HG03469 (cell line): ENCODE measurements at regions not wholly inside any gene's neighbourhood (a gene's known extent, or its start where the extent isn't known, plus 50 kb on each side); places are given as distances from the start of the nearest gene placed in this dataset.
A peak's percentile ranks its signal among the peaks of the same experiment; 100 is the strongest.
"Not testable (repeated sequence)": the region's sequence is repeated elsewhere in the genome, so short reads cannot be mapped to it uniquely, and the experiment has no call there.

Experiments used
- ATAC-seq: cut with Tn5 transposase; IDR thresholded peaks from one replicate; pipeline ENCODE4 v1.9.1; 2021; ENCODE audit warnings: mild to moderate bottlenecking, moderate library complexity, moderate number of reproducible peaks; ENCODE audit not compliant: unreplicated experiment

GRCh38 chr4:154164931-154165839, 326.4 kb downstream of the DCHS2 start:
- ATAC-seq, result peak; percentile 89

- no peak for ATAC-seq
These were observed 330.9 kb downstream of the DCHS2 start for GRCh38 chr4:154160519-154161301.

- ATAC-seq, result no peak
These were observed 333.0 kb downstream of the DCHS2 start for GRCh38 chr4:154158361-154159155.

- ATAC-seq, result no peak
These were observed 339.1 kb downstream of the DCHS2 start for GRCh38 chr4:154152546-154152945.

GRCh38 chr4:154149236-154149635, 342.4 kb downstream of the DCHS2 start:
- not testable (repeated sequence) for ATAC-seq

GRCh38 chr4:154143720-154144119, 347.9 kb downstream of the DCHS2 start:
- no peak for ATAC-seq

GRCh38 chr4:154142664-154143063, 348.9 kb downstream of the DCHS2 start:
- ATAC-seq, result no peak

- ATAC-seq, result no peak
These were observed 350.7 kb downstream of the DCHS2 start for GRCh38 chr4:154140869-154141268.

GRCh38 chr4:154137320-154137905, 348.5 kb upstream of the SFRP2 start:
- no peak for ATAC-seq

GRCh38 chr4:154135576-154135975, 346.7 kb upstream of the SFRP2 start:
- no peak for ATAC-seq

- no peak for ATAC-seq
These were observed 343.5 kb upstream of the SFRP2 start for GRCh38 chr4:154132406-154132805.

GRCh38 chr4:154126276-154126675, 337.4 kb upstream of the SFRP2 start:
- no peak for ATAC-seq

- ATAC-seq, result no peak
These were observed 336.5 kb upstream of the SFRP2 start for GRCh38 chr4:154125340-154125739.

GRCh38 chr4:154124539-154125255, 335.8 kb upstream of the SFRP2 start:
- ATAC-seq, result no peak

GRCh38 chr4:154123897-154124296, 335.0 kb upstream of the SFRP2 start:
- no peak for ATAC-seq

GRCh38 chr4:154120690-154121345, 331.9 kb upstream of the SFRP2 start:
- no peak for ATAC-seq

- no peak for ATAC-seq
These were observed 331.3 kb upstream of the SFRP2 start for GRCh38 chr4:154120006-154120676.

GRCh38 chr4:154119317-154119716, 330.4 kb upstream of the SFRP2 start:
- no peak for ATAC-seq

- ATAC-seq, result not testable (repeated sequence)
These were observed 328.8 kb upstream of the SFRP2 start for GRCh38 chr4:154117726-154118125.
